Brain pericyte (primary cell): ENCODE measurements at regions not wholly inside any gene's neighbourhood (a gene's known extent, or its start where the extent isn't known, plus 50 kb on each side); places are given as distances from the start of the nearest gene placed in this dataset.

ENCODE experiments used
- DNase-seq: peaks from one replicate; pipeline ENCODE4 v3.0.0-alpha.2; 2012; ENCODE audit warnings: low read depth, low spot score

GRCh38 chr18:78207942-78208341 lies 771.7 kb upstream of the SALL3 start:
- DNase-seq, result no peak

DNA sequence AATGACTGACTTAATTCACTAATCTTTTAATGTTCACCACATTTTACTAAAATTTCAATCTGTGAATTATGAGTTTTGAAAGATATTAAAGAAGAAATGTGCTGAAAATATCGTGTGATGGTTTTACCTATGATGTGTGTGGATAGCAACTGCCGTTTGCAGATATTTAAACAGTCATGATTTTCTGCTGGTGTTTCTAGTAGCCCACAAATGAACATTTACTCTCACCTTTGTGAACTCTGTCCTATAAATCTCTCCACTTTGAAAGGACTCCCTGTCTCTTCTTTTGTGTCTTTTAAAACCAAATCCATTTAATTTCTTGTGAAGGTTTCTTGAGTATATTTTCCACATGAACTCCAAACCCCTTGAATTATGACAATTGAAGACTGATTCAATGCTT lies 771.2 kb upstream of the SALL3 start:
- no peak for DNase-seq

- no peak for DNase-seq
These were observed 766.1 kb upstream of the SALL3 start for GRCh38 chr18:78213361-78213994.

- DNase-seq, result no peak
These were observed 758.1 kb upstream of the SALL3 start for GRCh38 chr18:78221496-78221895.

- DNase-seq, result no peak
These were observed 750.6 kb upstream of the SALL3 start for GRCh38 chr18:78228974-78229373.

DNA sequence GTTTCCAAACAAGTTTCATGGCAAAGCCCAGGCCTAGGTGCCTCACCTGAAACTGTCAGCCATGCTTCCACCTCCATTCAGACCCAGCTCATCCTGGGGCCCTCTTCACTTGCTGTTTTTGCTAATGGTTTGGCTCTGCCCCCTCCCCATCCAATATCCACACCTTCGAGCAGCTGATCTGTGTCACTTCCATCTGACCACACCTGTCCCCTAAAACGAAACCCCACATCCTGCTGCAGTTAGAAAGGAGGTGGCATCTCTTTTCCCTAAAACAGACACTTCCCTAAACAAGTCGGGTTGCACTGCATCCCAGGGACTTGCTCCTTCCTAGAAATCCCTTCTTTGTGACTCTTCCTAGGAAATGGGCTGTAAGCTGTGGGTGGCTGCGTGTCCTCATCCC lies 748.7 kb upstream of the SALL3 start:
- DNase-seq, result no peak

- no peak for DNase-seq
These were observed 747.4 kb upstream of the SALL3 start for GRCh38 chr18:78232196-78232595.

GRCh38 chr18:78237864-78238263 lies 741.8 kb upstream of the SALL3 start:
- DNase-seq, result no peak

DNA sequence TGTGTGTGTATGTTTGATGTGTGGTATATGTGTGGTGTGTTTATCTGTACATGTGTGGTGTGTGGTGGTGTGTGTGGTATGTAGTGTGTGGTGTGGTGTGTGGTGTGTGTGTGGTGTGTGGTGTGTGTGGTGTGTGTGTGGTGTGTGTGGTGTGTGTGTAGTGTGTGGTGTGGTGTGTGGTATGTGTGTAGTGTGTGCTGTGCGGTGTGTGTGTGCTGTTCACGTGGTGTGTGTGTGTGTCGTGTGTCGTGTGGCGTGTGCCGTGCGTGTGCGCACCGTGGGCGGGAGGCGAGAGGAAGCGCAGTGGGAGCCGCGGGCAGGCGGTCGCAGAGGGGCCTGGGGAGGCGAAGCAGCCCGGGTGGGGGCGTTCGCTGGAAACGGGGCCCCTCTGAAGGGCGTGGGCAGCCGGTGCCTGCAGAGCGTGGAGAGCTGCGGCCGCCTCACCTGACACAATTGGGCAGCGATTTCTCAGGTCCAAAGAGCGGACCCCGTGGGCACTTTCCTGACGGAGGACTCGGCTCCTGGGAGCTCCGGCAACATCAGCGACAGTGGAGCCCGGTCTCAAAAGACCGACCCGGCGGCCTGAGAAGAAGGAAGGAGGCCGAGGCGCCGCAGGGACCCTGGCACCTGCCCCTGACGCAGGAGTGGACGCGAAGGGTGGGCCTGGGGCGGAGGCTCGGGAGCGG lies 741.1 kb upstream of the SALL3 start:
- no peak for DNase-seq

DNA sequence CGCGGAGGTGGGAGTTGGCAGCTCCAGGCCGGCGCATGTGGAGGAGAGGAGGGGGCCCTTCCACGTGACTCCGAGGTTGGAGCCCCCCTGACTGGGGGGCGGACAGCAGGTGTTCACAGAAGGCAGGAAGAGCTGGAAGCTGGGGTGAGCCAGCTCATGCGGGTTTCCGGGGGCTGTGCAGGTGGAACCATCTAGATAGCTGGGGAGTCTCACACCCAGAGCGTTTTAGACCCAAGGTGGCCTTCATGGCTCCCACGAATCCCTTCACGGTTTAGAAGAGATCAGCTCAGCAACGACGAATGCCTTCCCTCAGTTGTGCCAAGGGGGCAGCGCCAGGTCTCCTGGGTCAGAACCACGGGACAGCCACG lies 740.5 kb upstream of the SALL3 start:
- no peak for DNase-seq

- DNase-seq, result no peak
These were observed 739.5 kb upstream of the SALL3 start for GRCh38 chr18:78240101-78240500.

- DNase-seq, result no peak
These were observed 738.9 kb upstream of the SALL3 start for GRCh38 chr18:78240627-78241252.

- DNase-seq, result no peak
These were observed 737.9 kb upstream of the SALL3 start for GRCh38 chr18:78241535-78242253.

GRCh38 chr18:78242254-78242643 lies 737.4 kb upstream of the SALL3 start:
- no peak for DNase-seq

DNA sequence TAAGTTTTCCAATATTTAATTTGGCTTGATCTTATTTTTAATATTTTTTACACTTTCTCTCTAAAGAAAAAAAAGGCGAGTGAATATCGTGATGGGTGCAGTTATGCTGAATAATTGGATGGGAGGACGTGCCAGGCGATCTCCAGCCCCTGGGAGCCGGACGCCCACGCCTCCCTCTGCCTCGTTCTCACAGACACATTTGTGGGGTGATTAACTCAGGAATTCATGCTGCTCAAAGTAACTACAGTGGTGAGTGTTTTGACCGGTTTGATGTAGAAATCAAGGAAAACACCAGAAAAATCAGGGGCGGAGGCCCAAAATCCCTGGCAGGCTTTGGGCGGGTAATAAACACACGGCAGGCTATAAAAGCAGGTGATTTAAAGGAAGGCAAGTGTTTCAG lies 736.8 kb upstream of the SALL3 start:
- DNase-seq, result no peak

GRCh38 chr18:78244779-78245178 lies 734.8 kb upstream of the SALL3 start:
- no peak for DNase-seq

- DNase-seq, result no peak
These were observed 734.2 kb upstream of the SALL3 start for GRCh38 chr18:78245451-78245850.

DNA sequence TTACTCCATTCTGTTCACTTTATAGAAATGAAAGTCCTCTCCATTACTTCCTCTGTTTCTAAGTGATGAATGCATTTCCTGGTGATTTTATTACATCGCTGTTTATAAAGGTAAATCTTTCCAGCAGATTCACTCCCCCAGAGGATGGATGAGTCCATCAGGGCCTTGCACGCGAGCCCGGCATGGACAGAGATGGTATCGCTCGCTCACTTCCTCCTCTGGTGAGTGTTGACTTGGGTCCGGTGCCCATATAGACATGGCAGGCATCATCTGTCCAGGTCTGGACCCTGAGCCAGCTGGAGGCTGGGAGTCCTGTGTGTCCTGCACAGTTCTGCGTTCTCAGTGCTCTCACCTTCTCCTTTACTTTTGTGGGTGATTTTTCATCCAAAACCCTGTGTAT lies 733.6 kb upstream of the SALL3 start:
- no peak for DNase-seq

- no peak for DNase-seq
These were observed 733.0 kb upstream of the SALL3 start for GRCh38 chr18:78246588-78246987.

DNA sequence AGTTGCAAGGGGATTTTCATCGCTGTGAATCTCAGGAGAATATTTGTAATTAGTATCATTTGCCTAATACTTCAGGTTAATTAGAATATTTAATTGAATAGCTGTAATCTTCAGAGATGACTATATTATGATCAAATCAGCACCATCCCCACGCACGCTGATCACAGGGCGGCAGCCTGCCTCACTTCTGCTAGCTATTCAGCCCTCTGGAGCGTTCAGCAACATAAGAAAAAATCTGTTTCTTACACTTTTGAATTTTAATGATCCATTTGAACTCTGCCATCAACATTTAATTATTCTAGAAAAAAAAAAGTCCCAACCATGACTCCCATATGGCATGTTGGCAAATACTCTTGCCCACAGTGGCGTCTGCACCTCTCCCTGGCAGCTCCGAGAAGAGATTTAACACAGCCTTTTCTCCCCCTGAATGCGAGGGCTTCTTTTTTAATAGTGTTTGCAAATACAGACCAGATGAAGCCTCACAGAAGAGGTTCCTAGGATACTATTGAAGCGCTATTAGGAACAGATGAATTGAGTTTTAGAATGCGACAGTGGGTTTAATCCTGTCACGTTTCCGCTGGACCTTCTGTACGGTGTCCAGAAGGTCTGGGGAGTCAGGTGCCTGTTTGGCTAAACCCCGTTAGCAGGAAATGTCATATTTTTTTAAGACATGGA lies 731.9 kb upstream of the SALL3 start:
- DNase-seq, result no peak

DNA sequence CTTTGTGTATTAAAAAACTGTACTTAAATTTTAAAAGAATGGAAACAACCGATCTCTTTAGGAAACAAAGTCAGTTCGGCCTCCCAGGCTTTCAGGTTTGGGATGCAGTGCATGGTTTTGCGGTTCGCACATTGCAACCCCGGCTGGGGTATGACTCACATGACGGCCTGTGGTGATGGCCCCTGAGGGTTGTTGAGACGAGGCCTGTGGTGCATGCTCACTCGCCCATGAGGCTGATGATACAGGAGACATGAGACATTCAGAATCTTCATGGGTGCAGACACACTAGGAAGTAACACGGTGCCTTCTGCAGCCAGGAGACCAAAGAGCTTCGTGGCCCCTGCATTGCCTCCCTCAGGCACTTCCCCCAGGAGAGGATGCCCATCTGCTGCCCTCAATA lies 724.6 kb upstream of the SALL3 start:
- no peak for DNase-seq
